DND-41 (cell line): ENCODE measurements at regions not wholly inside any gene's neighbourhood (a gene's known extent, or its start where the extent isn't known, plus 50 kb on each side); places are given as distances from the start of the nearest gene placed in this dataset.

Experiments used
- ATAC-seq: fragments of 200-7000 bp; cut with Tn5 transposase; 3 replicates; pipeline ENCODE4 v1.9.1; 2021; ENCODE audit warnings: low read depth; ENCODE audit not compliant: insufficient read depth
- DNase-seq: peaks from one replicate; pipeline ENCODE4 v3.0.0-alpha.2; 2020
- H2AFZ ChIP-seq: 2 replicates; pipeline ENCODE4 v1.6.0; 2012; ENCODE audit warnings: low read depth, low read length
- H3K27ac ChIP-seq: 2 replicates; pipeline ENCODE4 v1.5.1; 2012; ENCODE audit warnings: low read length, inconsistent platforms
- H3K27me3 ChIP-seq: fragments of 200-600 bp; sonication (generic); 2 replicates; pipeline ENCODE4 v1.6.0; 2012; ENCODE audit warnings: low read length, mild to moderate bottlenecking, inconsistent platforms; ENCODE audit not compliant: insufficient read depth, poor library complexity
- H3K36me3 ChIP-seq: 2 replicates; pipeline ENCODE4 v1.5.1; 2012; ENCODE audit warnings: low read length, inconsistent platforms; ENCODE audit not compliant: insufficient read depth
- H3K4me1 ChIP-seq: 2 replicates; pipeline ENCODE4 v1.5.1; 2012; ENCODE audit warnings: mild to moderate bottlenecking, low read length; ENCODE audit not compliant: insufficient read depth
- H3K4me2 ChIP-seq: 2 replicates; pipeline ENCODE4 v1.6.0; 2012; ENCODE audit warnings: mild to moderate bottlenecking, moderate library complexity, low read length, inconsistent platforms; ENCODE audit not compliant: insufficient read depth
- H3K4me3 ChIP-seq, 2 experiments: fragments of 200-600 bp in 1 of 2; shearing (Covaris generic) in 1 of 2; 2 replicates each; pipeline ENCODE4 v1.5.1; 2012 to 2016; ENCODE audit warnings: inconsistent platforms in 2 of 2, low read length in 2 of 2, mild to moderate bottlenecking in 2 of 2, low read depth in 1 of 2, moderate library complexity in 1 of 2
- H3K79me2 ChIP-seq: 2 replicates; pipeline ENCODE4 v1.6.0; 2012; ENCODE audit warnings: low read length, inconsistent platforms; ENCODE audit not compliant: insufficient read depth
- H3K9ac ChIP-seq: 2 replicates; pipeline ENCODE4 v1.6.0; 2012; ENCODE audit warnings: low read depth, mild to moderate bottlenecking, inconsistent platforms, low read length, moderate library complexity
- H3K9me3 ChIP-seq: 2 replicates; pipeline ENCODE4 v1.5.1; 2012; ENCODE audit warnings: low read length, moderate library complexity, mild to moderate bottlenecking, inconsistent platforms; ENCODE audit not compliant: insufficient read depth, severe bottlenecking
- H4K20me1 ChIP-seq: 2 replicates; pipeline ENCODE4 v1.6.0; 2012; ENCODE audit warnings: low read length; ENCODE audit not compliant: insufficient read depth
- EZH2 ChIP-seq: IDR thresholded peaks from 3 replicates; pipeline ENCODE4 v1.6.1; 2012; ENCODE audit warnings: borderline replicate concordance, low read depth, mild to moderate bottlenecking, moderate library complexity, low read length, inconsistent platforms; ENCODE audit not compliant: severe bottlenecking
- TF ChIP-seq, protein P1 (sequence below): IDR thresholded peaks from 2 replicates; pipeline ENCODE4 v1.5.1; 2012; ENCODE audit warnings: borderline replicate concordance, low read length, moderate library complexity, mild to moderate bottlenecking; ENCODE audit not compliant: poor library complexity, severe bottlenecking; ENCODE audit errors: extremely low read depth

DNA sequence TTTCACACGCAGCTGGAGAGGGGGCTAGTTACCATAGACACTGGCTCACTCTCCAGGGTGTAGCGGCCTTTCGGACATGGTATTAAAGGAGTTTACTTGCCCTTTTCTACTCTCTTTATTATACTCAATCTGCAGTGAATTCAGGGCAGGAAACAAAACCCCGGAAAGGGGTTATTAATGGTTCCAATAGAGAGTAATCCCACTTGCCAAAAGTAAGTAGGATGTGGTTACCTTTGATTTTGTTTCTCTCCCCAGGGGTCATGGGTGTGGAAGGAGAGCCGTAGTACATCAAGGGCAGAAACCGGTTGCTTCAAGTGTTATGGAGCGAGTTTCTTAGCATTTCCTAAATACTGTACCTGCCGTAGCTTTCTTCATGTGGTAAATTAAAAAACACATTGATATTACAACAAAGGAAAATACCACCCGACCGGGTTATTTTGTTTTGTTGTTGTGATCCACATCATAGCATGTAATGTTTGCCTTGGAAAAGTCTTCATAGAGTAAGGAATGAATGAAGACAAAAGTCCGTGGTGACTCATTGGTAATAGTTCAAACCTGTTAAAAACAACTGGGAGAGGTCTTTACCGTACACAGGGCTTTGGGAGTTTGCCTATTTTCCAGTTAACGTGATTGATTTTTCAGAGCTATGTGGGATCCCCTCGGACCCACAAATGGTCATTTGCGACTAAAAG, 71.5 kb downstream of the SLC4A3 start:
- no peak overlapping the region for H3K4me2 ChIP-seq
- ATAC-seq, result peak; percentile 98

DNA sequence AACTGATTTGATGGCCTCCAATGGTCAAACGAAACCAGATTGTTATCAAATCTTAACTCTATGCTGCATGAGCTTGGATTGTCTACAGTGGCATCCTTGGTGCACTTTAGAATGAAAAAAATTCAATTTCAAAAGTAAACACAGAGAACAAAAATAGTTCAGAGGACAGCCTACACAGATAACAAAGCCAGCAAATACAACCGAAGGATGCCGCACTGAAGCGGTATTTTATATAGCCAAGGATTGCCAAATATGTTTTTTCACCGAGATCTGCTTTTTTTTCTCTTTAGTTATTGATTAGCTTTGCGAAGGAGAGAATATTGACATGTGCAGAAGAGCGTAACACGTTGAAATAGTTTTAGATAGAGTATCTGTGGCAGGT, 72.0 kb downstream of the SLC4A3 start:
- no peak overlapping the region for H3K9ac ChIP-seq
- peaks cover 10% of the 10 kb centered on the region; the same call in 1 of the 2 replicates for H3K4me1 ChIP-seq
- H2AFZ ChIP-seq, result no peak overlapping the region
- peaks cover 43% of the 10 kb centered on the region for H3K27me3 ChIP-seq
- H4K20me1 ChIP-seq, result no peaks in the 10 kb centered on the region; the same call in 1 of the 2 replicates
- H3K79me2 ChIP-seq, result no peaks in the 10 kb centered on the region
- ATAC-seq (no peak), DNase-seq (no peak)
- no peak overlapping the region for H3K4me2 ChIP-seq
- no peak overlapping the region for H3K4me3 ChIP-seq
- no peaks in the 10 kb centered on the region for H3K36me3 ChIP-seq
- H3K27ac ChIP-seq, result no peak overlapping the region
- H3K9me3 ChIP-seq, result no peaks in the 10 kb centered on the region
- TF ChIP-seq, protein P1, sequence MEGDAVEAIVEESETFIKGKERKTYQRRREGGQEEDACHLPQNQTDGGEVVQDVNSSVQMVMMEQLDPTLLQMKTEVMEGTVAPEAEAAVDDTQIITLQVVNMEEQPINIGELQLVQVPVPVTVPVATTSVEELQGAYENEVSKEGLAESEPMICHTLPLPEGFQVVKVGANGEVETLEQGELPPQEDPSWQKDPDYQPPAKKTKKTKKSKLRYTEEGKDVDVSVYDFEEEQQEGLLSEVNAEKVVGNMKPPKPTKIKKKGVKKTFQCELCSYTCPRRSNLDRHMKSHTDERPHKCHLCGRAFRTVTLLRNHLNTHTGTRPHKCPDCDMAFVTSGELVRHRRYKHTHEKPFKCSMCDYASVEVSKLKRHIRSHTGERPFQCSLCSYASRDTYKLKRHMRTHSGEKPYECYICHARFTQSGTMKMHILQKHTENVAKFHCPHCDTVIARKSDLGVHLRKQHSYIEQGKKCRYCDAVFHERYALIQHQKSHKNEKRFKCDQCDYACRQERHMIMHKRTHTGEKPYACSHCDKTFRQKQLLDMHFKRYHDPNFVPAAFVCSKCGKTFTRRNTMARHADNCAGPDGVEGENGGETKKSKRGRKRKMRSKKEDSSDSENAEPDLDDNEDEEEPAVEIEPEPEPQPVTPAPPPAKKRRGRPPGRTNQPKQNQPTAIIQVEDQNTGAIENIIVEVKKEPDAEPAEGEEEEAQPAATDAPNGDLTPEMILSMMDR, result no peak
- TF ChIP-seq EZH2, result no peak

More for the DNA sequence above, 71.5 kb downstream of the SLC4A3 start:
- Histone ChIP-seq H3K79me2 (no peaks in the 10 kb centered on the region), H4K20me1 (no peaks in the 10 kb centered on the region), H3K9me3 (no peaks in the 10 kb centered on the region), H3K27ac (no peak overlapping the region), H3K4me3 (no peak overlapping the region), H3K4me1 (peaks cover 10% of the 10 kb centered on the region; the same call in 1 of the 2 replicates), H3K36me3 (no peaks in the 10 kb centered on the region), H2AFZ (no peak overlapping the region), H3K9ac (no peak overlapping the region), H3K27me3 (peaks cover 40% of the 10 kb centered on the region)
- TF ChIP-seq EZH2, result no peak
- TF ChIP-seq, protein P1, result no peak
- peak; percentile 50 for DNase-seq

DNA sequence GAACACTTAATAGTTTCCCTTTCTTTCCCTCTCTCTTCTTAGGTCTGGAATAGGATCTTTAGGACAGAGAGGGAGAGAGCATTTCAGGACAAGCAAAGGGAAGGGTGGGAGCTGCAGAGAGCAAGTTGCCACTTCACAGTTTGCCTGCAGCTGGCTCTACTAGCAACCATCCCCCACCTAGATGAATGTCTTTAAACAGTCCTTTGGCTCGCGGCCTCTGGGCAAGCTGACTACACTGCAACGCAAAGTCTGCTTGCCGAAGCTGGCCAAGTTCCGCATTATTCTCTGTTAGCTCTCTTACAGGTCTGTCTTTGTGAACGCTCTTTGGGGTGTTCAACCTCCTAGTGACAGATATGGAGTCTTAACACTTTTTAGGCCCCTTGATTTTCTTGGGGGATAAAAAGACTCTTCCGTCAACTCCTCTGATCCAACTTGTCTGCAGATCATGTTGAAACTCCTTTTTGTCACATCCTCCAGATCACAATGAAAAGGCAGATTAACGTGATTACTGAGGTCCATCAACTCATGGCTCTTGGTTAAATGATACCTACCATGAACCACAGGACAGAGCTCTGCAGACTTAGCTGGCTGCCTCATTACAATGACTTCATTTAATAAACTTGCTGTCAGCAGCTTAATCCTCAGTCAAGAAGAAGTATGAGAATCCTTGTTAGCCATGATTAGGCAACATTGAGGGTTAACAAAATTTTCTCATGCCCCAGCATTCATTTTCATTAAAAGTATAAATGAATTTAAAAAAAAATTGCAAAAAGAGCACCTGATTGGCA, 74.6 kb downstream of the SLC4A3 start:
- TF ChIP-seq, protein P1, result no peak
- no peak for TF ChIP-seq EZH2
- DNase-seq (no peak), ATAC-seq (no peak)
- Histone ChIP-seq H3K36me3 (no peaks in the 10 kb centered on the region), H3K27ac (no peak overlapping the region), H3K9ac (no peak overlapping the region), H3K4me2 (no peak overlapping the region), H4K20me1 (no peaks in the 10 kb centered on the region; the same call in 1 of the 2 replicates), H3K4me3 (no peak overlapping the region), H3K9me3 (no peaks in the 10 kb centered on the region), H3K27me3 (peaks cover 40% of the 10 kb centered on the region), H3K4me1 (peaks cover 10% of the 10 kb centered on the region; the same call in 1 of the 2 replicates), H2AFZ (no peak overlapping the region), H3K79me2 (no peaks in the 10 kb centered on the region)
